Lung (tissue), 11 donors: ENCODE measurements at regions not wholly inside any gene's neighbourhood (a gene's known extent, or its start where the extent isn't known, plus 50 kb on each side); places are given as distances from the start of the nearest gene placed in this dataset.

ENCODE experiments used
- ATAC-seq: fragments of 200-7000 bp; cut with Tn5 transposase; one replicate; pipeline ENCODE4 v1.9.1; 2020; ENCODE audit warnings: moderate number of reproducible peaks; ENCODE audit not compliant: insufficient read depth, low FRiP score
- DNase-seq, 3 donors: peaks; one replicate each; pipeline ENCODE4 v3.0.0-alpha.2; 2013 to 2017
- H3K27ac ChIP-seq, 2 donors: one replicate each; pipeline ENCODE4 v1.5.1; 2013; ENCODE audit warnings: mild to moderate bottlenecking in 2 of 2, moderate library complexity in 2 of 2, control low read depth in 1 of 2, inconsistent platforms in 1 of 2, low read depth in 1 of 2, low read length in 1 of 2
- H3K27me3 ChIP-seq, 3 donors: one replicate each; pipeline ENCODE4 v1.5.1; 2013; ENCODE audit warnings: low read length in 2 of 3; ENCODE audit not compliant: control insufficient read depth in 3 of 3, insufficient read depth in 3 of 3
- H3K36me3 ChIP-seq, 4 donors: one replicate each; pipeline ENCODE4 v1.5.1; 2013; ENCODE audit warnings: low read length in 4 of 4, mild to moderate bottlenecking in 1 of 4, moderate library complexity in 1 of 4; ENCODE audit not compliant: control insufficient read depth in 4 of 4, insufficient read depth in 4 of 4
- H3K4me1 ChIP-seq, 5 donors: one replicate each; pipeline ENCODE4 v1.5.1; 2013; ENCODE audit warnings: low read length in 5 of 5, mild to moderate bottlenecking in 2 of 5, moderate library complexity in 1 of 5; ENCODE audit not compliant: control insufficient read depth in 5 of 5, insufficient read depth in 5 of 5
- H3K4me3 ChIP-seq: one replicate; pipeline ENCODE4 v1.5.1; 2013; ENCODE audit warnings: mild to moderate bottlenecking, control low read depth, moderate library complexity
- H3K9ac ChIP-seq, 2 donors: one replicate each; pipeline ENCODE4 v1.5.1; 2013; ENCODE audit warnings: low read length in 2 of 2, control low read depth in 1 of 2; ENCODE audit not compliant: insufficient read depth in 1 of 2
- H3K9me3 ChIP-seq, 4 donors: one replicate each; pipeline ENCODE4 v1.5.1; 2013; ENCODE audit warnings: low read length in 3 of 4, mild to moderate bottlenecking in 1 of 4, moderate library complexity in 1 of 4; ENCODE audit not compliant: control insufficient read depth in 4 of 4, insufficient read depth in 3 of 4
- CTCF ChIP-seq: IDR thresholded peaks from 2 replicates; pipeline ENCODE4 v1.5.1; 2012; ENCODE audit warnings: mild to moderate bottlenecking; ENCODE audit errors: control extremely low read depth, extremely low read depth
- WGBS, 2 donors: extraction: QIAGEN DNeasy Blood & Tissue Kit; methylation state at CpG; one replicate each; pipeline ENCODE4 v1.1.7; 2013; 5-methylcytosine and 5-hydroxymethylcytosine counted together
- donor health status: control.
- donor health status: control.
- donor health status: Bipolar disorder and iron deficiency.
- donor health status: healthy.
- donor health status: DM: yes; HTN: yes; CAD: no.

- H3K36me3 ChIP-seq = no peaks in the 10 kb centered on the region
- no peak for ATAC-seq
- no peaks in the 10 kb centered on the region for H3K27me3 ChIP-seq
- no peak for TF ChIP-seq CTCF
- H3K9me3 ChIP-seq = no peaks in the 10 kb centered on the region
- no peak overlapping the region for H3K9ac ChIP-seq
- H3K4me3 ChIP-seq = no peak overlapping the region
- WGBS, 2 donors = 26 to 49% methylated on average over 4 of the region's 4 CpGs
- no peak overlapping the region for H3K27ac ChIP-seq
- DNase-seq = peak in 1 of 3 donors; percentile 3
- H3K4me1 ChIP-seq = peaks cover 0 to 1% (median 0%) of the 10 kb centered on the region in 5 donors
These were observed 65.5 kb upstream of the F13A1 start for GRCh38 chr6:6386010-6386409.

- H3K9me3 ChIP-seq = no peaks in the 10 kb centered on the region
- no peak overlapping the region for H3K4me3 ChIP-seq
- no peak for ATAC-seq
- no peaks in the 10 kb centered on the region for H3K36me3 ChIP-seq
- TF ChIP-seq CTCF = no peak
- 63 to 81% methylated on average over 7 of the region's 7 CpGs for WGBS, 2 donors
- H3K27ac ChIP-seq = no peak overlapping the region
- H3K4me1 ChIP-seq = peaks cover 0 to 1% (median 0%) of the 10 kb centered on the region in 5 donors
- no peak overlapping the region for H3K9ac ChIP-seq
- no peaks in the 10 kb centered on the region for H3K27me3 ChIP-seq
- no peak for DNase-seq
These were observed 70.6 kb upstream of the F13A1 start for GRCh38 chr6:6390849-6391602.

- Histone ChIP-seq H3K27ac (no peak overlapping the region), H3K4me3 (no peak overlapping the region), H3K9ac (no peak overlapping the region), H3K36me3 (no peaks in the 10 kb centered on the region), H3K4me1 (no peaks in the 10 kb centered on the region), H3K9me3 (no peaks in the 10 kb centered on the region), H3K27me3 (no peaks in the 10 kb centered on the region)
- ATAC-seq (no peak), DNase-seq (no peak)
- 82 to 89% methylated on average over 7 of the region's 7 CpGs for WGBS, 2 donors
- TF ChIP-seq CTCF = no peak
These were observed 72.0 kb upstream of the F13A1 start for GRCh38 chr6:6392214-6393068.
